HG03196 (cell line): ENCODE measurements at regions not wholly inside any gene's neighbourhood (a gene's known extent, or its start where the extent isn't known, plus 50 kb on each side); places are given as distances from the start of the nearest gene placed in this dataset.

Experiments used
- ATAC-seq: cut with Tn5 transposase; IDR thresholded peaks from one replicate; pipeline ENCODE4 v1.9.1; 2021; ENCODE audit not compliant: unreplicated experiment

DNA sequence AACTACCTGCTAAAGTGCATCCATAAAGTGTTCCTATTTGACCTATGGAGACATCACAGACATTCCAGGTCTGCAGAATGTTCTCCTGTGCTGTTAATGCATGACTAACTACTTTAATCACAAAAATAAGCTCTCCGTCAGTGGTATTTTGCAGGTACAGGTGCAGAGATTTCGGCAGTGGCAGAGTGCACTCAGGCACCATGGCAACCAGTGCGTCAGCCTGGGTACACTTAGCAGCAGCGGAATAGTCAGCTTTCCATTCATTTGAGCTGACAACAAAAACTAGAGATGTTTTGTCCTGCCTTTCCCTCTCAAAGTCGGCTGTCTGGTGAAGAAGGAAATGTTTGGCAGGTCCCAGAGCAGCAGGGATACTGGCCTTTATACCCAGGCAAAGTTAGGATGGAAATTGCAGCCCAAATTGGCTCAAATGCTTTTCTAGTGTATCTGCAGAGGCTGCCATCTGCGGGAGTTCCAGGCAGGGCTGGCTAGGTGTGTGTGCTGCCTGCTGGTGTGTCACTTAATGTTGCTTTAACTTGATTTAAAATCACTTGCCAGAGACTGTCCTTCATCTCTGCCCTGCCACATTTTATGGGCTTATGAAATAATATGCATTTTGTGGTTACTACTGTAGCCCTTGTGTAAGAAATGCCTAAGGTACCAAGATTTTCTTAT is 195.8 kb downstream of the RAP2A start:
- ATAC-seq = no peak

DNA sequence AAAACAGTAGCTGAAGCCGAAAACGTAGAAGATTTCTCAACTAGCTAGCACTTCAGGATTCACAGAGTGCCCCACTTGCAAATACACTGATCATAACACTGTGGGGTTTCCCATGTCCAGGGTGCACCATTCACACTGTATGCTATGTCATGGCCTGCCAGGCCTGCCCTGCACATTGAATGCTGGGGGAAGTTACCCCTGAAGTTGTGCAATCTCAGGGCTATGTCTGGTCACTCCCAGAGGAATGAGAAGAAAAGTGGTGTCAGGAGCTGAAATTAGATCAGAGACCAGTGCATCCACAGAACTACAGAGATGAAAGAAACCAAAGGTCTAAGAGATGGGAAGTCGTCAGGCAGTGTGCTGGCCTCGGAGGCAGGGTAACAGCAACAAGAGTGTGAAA is 196.8 kb downstream of the RAP2A start:
- ATAC-seq = no peak

DNA sequence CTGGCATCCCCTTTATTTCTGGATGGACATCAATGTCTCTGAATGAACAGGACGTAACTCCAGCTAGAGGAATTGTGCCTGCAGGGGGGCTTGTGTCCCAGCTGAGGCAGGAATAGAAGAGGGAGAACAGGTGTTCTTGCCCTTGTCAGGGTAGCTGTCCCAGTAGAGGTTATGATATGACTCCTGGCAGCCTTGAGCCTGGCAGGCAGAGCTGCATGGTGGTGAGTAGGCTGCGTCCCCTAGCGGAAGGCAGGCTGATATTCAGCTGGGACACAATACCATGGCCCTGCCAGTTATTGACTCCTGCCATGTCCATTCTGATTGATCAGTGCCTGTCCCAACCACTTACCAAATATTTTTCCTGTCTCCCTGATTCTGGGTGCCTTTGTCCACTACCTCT is 197.2 kb downstream of the RAP2A start:
- no peak for ATAC-seq

DNA sequence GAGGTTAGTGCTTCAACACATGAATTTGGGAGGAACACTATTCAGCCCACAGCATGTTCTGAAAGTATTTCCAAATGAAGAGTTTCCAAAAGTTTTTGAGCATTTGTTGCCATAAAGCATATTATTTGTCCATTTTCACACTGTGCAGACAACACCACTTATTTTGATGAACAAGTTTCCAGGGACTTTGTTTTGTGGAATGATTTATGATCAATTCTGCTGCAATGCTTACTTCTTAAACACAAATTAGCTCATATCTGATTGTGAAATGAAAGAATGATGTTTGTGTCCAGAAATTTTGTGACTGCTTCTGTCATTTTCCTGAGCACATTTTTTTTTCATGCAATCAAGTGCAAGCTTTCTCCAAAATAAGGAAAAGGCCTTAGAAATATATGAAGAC is 205.3 kb downstream of the RAP2A start:
- no peak for ATAC-seq

DNA sequence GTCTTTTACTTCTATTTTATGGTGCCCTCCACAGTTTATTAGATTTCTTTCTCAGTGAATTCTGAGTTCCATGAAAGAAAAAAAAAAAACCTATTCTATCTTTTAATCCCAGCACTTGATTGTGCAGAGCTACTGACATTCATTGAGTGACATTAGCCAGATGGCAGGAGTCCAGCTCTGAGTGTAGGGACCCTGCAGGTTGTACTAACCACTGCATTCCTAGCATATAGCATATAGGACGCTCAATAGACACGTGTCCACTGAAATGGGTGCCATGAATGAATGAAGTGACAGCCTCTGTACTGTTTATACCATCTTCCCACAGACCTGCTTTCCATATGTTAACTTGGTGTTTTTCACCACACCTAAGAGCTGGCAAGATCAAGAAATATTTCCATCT is 206.3 kb downstream of the RAP2A start:
- no peak for ATAC-seq

DNA sequence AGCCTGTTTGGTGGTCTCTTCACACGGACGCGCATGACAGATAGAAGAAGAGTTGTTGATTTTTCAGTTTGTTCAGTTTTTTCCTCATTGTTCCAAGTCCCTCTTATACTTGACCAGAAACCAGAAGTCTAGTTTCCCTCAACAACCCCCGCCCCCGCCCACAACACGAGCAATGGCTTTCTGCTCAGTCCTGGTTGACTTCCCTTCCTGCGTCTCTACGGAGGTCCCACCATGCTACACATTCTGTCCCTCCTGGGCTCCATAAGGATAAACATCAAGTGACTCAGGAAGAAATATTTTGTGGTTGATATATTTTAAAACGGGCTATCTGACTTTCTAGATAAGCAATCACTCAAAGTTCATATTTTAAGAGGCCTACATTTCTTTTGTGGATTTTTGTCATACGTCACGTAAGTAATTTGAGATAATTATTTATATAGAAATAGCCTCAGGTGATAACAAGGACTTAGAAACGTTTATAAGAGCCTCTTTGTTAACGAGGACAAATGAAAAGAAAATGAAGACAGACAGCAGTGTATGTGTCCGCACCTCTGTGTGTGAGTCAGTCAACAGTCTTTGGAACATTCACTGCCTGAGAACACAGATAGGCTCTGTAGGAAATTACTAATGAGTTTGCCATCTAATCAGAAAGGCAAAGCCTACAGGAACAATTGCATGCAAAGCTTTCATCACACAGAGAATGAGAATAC is 214.4 kb downstream of the RAP2A start:
- ATAC-seq = no peak

DNA sequence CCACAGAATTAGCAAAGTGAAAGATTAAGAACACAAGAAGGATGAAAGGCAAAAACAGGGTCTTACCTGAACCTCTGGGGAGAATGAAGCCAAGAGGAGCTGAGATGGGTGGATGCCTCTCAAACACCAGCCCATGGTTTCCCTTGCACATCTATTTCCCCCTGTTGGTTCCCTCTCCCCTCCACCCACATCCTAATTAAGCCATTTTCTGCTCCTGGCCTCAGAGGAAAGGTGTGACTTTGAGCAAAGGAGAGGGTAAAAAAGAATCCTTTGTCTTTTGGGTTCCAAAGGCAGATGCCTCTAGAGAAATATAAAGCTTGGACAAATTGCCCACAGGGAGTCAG is 214.9 kb downstream of the RAP2A start:
- no peak for ATAC-seq

DNA sequence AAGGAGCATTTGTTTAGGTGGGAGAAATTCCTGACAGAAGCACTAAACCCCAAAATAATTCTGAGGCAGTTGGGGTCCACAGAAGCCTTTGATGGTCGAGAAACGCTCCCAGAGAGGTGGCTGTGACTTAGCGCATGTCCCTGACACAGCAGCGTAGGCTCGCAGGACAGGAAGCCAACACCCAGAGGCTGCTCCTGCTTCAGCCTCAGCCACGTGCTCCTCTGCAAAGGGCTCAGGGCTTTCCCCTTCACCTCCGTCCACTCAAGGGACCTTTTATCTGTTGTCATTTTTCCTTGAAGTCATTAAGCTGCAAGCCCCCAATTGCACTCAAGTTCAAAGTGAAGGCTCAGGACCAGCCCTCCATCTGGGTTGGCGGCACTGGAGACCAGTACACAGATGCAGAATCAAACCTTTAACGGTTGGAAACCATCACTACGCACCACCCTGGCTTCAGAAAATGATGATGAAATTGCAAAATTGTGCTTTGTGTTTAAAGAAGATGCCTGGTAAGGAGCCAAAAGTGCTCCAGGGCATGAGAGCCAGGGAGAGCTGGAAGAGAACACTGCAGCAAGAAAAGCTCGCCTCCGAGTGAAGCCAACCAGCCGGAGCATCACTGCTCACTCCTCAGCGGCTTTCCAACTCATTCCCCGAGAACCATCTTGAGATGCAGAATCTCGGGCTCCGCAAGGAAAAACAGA is 219.6 kb downstream of the RAP2A start:
- ATAC-seq = no peak

DNA sequence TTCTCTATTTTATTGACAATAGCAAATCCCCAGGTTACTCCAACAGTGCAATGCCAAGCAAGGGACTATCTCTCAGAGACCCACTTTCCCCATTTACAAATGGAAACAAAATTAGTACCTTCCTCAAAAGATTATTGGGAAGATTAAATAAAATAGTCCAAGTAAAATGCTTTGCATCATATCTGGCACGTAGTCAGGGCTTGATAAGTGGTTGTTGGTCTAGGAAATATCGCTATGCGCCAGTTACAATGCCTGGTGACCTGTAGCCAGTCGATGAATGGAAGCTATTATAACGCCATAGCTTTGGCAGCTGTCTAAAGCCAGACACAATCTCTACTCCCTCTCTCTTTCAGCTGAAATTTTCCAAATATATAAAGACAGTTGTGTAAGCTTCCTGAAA is 220.3 kb downstream of the RAP2A start:
- ATAC-seq = no peak

DNA sequence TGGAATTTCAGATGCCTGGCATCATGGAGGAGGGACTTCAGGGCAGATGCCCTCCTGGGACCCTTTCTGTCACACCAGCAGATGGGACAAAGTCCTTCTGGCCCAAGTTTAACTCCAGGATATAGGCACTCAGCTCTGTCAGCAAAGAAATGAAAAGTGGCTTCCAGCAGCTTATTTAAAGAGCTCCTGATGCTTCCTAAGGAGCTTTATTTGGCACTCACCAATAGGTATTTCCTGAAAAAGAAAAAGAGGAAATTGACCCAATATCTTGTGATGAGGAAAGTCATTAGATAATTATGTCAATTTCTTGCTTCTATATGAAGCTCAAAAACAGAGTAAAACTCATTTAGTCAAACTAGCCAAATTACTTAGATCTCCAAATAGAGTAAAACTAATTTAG is 224.6 kb downstream of the RAP2A start:
- ATAC-seq = no peak

DNA sequence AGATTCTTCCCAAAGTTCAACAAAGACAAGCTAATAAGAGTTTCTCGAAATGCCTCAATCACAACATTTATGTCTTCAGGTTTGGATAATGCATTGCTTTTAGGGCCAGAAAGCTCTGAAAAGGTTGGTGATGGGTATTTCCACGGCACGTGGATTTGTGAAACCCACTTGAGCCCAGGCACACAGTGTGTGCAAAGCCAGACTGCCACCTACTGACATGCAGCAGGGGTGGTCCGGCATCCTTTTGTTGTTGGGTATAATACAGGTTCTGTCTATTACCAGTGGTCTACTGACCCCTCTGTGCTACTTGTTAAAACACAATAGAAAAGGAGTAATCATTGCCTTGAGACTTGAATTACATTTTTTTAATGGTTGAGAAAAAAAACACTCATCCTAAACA is 225.6 kb downstream of the RAP2A start:
- ATAC-seq = no peak

DNA sequence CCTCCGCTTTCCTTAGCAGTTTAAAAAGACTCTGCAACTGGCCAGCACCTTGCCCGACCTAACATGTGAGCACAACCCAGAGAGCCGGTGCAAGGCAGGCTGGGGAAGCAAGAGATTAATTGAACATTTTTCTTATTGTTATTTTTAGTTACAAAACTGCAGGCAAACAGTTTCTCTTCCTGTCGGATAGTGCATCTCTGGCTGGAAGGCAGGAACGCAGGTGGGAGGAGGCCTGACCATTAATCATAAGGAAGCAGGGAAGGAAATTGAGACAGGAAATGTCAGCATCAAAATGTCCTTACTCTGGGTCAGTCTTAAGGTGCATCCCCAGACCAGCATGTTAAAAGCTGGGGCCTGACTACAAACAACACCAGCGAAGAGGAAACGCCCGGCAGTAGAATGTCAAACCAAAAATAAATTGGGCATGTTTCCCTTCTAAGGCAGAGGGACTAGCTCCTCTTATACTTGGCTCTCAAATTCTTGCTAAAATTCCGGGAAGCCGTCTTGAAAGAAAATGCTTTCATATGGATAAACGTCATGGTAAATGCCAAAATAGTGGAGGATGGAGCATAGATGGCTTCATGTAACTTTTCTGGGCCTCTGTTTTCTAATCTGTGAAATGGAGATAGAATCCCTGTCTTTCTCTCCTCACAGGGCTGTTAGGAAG is 226.8 kb downstream of the RAP2A start:
- ATAC-seq = no peak

DNA sequence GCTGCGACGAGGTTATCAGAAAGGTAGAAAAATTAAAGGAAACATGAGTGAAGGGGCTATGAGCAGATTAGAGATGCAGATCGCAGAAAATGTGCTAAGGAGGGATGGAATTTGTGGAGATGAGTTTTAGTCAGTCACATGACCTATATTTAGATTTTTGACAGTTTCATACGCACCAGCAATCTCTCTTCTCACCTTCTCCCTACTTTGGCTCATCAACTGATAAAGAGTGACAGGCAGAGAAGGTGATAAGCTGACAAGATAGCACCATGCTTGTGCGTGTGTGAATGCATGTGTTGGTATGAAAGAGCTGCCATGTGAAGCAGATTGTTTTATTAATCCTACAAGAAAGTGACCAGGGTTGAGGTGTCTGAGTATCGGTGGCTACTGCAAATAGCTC is 252.6 kb downstream of the RAP2A start:
- ATAC-seq = no peak

DNA sequence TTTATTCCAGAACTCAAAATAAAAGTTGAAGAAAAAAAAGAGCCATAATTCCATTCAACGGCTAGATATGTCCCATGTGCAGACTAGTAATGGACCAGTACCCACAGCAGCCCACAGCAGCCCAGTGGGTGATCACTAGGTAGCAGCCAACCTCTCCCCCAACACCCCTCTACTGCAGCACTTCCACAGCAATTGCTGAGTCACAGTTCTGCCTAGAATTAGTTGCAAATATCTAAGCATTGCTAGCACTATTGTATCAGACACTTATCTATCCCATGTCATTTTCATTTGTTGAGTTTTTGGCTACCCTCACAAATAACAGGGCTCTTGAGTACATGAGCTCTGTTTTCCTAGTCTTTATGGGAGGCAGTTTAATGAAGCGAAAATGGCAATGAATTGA is 258.7 kb downstream of the RAP2A start:
- no peak for ATAC-seq

DNA sequence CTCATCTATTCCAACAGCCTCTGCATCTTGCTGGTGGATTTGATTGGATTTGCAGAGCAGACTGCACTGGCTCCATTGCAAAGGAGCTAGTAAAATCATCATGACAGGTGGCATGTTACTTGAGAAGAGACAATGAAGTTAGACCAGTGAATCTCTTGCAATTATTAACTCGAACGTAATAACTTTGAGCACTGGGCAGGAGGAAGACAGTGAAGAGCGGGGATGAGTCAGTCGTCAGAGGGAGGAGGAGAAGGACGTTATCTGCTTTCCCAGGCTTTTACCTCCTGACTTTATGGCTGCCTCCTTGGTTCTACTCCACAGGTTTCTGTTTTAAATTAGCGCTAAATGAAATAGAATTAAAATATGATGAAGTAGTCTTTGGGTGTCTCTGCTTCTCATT is 257.8 kb upstream of the IPO5 start:
- ATAC-seq = no peak

DNA sequence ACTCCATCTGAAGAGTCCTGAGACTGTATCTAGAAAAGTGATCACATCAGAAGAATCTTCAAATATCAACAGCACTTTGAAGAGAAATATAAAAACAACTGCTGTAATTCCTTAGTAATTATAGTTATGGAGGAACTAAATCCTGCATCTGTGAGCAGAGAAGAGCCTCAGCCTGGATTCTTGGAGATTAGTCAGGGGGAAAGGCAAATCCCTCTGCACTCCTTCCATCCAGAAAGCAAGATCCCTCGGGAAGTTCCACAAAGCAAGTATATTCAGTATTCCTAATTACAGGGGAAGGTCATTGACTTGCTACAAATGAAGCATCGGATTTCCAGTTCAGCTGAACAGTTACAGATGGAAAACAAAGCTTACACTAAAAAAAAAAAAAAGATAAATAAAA is 256.6 kb upstream of the IPO5 start:
- no peak for ATAC-seq

DNA sequence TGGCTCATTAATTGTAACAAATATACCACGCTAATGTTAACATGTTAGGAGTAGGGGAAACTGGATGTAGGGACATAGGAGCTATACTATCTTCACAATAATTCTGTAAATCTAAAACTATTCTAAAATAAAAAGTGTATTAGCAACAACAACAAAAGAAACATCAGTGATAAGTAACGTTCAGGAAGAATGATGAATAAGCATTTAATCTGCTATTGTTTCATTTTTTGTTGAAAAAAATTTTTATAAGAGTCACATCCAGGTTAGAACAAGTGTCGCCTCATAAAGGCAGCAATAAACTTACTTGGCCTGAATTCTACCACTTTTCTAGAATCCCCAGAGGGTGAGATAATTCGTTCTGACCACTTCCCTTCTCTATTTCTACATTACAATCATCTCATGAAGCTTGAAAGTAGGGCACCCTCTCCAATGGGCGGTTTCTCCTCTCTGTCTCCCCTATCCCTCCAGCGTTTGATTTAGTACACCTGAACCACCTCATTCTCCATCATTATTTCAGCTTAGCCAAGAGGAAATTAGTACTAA is 253.1 kb upstream of the IPO5 start:
- no peak for ATAC-seq

DNA sequence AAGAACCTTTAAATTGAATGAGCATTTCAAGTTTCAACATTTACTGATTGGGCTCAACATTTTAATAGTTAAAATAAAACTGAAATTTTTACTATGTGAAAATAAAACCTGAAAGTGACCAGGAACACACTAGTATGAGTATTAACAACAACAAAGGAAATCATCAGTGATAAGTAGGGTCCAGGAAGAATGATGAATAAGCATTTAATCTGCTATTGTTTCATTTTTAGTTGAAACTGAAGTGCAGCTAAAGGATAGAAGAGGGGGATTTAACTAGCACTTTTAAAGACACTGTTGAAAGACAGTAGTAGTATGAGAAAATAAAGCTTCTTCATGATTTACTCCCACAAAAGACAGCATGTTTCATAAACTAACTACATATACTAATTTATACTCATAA is 250.9 kb upstream of the IPO5 start:
- no peak for ATAC-seq

DNA sequence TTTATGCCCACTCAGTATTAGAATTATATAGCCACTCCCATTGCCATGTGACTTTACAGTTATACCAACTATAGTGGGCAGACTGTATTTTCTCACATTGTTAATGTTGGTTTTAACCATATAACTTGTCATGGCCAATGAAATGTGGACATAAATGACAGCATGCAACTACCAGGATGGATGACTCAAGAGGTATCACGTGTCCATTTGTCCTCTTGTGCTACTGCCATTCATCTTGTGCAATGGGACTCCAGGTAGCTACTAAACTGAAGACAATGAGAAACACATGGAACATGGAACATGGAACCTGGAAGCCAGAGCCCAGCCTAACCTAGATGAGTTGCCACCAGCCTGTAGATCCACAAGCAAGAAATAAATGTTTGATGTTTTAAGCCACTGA is 242.7 kb upstream of the IPO5 start:
- no peak for ATAC-seq

DNA sequence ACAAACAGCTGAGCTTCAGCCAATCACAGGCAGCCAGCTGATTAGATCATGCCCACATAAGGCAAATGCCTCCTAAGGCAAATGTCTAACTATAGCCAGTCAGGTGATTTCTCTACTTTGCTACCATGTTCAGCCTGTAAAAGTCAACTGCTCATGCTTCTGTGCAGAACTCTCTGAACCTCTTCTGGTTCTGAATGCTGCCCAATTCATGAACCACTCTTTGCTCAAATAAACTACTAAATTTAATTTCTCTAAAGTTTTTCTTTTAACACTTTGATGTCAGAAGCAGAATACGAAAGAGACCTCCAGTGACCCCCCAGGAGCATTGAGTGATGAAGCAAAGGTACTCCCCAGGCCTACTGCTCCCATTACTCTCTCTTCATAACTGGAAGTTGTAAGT is 240.7 kb upstream of the IPO5 start:
- ATAC-seq = no peak

DNA sequence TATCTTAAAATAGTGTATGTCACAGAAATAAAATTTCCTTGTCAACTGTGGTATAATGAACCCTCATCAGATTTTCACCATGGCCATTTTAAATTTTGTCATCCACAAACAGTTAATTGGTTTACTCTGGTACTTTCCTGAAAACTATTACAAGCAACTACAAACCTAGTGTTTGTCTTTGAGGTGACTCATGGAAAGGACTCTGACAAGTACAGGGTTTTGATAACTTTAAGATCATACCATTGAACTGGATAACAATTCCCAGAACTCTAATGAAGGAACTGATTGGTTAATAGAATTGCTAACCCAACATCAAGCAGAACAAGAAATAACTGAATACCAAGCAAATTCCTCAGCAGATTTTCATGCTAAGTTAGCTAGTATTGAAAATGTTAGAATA is 237.7 kb upstream of the IPO5 start:
- no peak for ATAC-seq

DNA sequence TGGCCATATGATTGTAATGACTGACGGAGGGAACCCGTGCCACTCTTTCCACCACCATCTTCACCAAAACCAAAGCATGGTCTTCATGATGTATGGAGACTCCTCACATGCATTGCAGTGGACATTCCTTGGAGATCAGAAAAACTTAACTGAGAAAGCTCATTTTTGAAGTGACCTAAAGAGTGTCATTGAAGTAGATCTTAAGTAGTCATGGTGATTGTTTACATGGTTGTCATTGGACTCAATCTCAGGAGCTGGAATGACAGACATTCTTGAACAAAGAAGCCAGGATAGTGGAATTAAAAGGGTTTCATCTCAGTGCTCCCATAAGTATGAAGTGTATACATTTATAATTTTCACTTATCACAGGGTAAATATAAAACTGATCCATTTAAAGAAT is 236.7 kb upstream of the IPO5 start:
- no peak for ATAC-seq
